Hepatocyte (in vitro differentiated cells): ENCODE measurements at regions not wholly inside any gene's neighbourhood (a gene's known extent, or its start where the extent isn't known, plus 50 kb on each side); places are given as distances from the start of the nearest gene placed in this dataset.
A peak's percentile ranks its signal among the peaks of the same experiment; 100 is the strongest.

Source experiments
- DNase-seq: peaks from one replicate; pipeline ENCODE4 v3.0.0-alpha.2; 2016; ENCODE audit warnings: low spot score
- H2AFZ ChIP-seq: fragments of 200-600 bp; sonication (generic); 2 replicates; pipeline ENCODE4 v1.6.0; 2016; ENCODE audit warnings: antibody characterized with exemption, mild to moderate bottlenecking
- H3K27ac ChIP-seq: fragments of 200-600 bp; sonication (generic); 2 replicates; pipeline ENCODE4 v1.5.1; 2016; ENCODE audit warnings: mild to moderate bottlenecking
- H3K27me3 ChIP-seq: fragments of 200-600 bp; sonication (generic); 2 replicates; pipeline ENCODE4 v1.6.1; 2016
- H3K36me3 ChIP-seq: fragments of 200-600 bp; sonication (generic); replicated peaks from 2 replicates; pipeline ENCODE4 v1.5.1; 2016; ENCODE audit warnings: low read depth; ENCODE audit not compliant: insufficient read depth
- H3K4me1 ChIP-seq: fragments of 200-600 bp; sonication (generic); 2 replicates; pipeline ENCODE4 v1.5.1; 2016; ENCODE audit warnings: mild to moderate bottlenecking, moderate library complexity; ENCODE audit not compliant: insufficient read depth
- H3K4me2 ChIP-seq: fragments of 200-600 bp; sonication (generic); 2 replicates; pipeline ENCODE4 v1.6.0; 2016
- H3K4me3 ChIP-seq: fragments of 200-600 bp; sonication (generic); 2 replicates; pipeline ENCODE4 v1.5.1; 2016; ENCODE audit warnings: mild to moderate bottlenecking
- H3K79me2 ChIP-seq: fragments of 200-600 bp; sonication (generic); 2 replicates; pipeline ENCODE4 v1.6.0; 2017; ENCODE audit warnings: mild to moderate bottlenecking
- H3K9me2 ChIP-seq: fragments of 200-600 bp; sonication (generic); replicated peaks from 2 replicates; pipeline ENCODE4 v1.6.0; 2017; ENCODE audit warnings: mild to moderate bottlenecking; ENCODE audit not compliant: insufficient read depth
- H3K9me3 ChIP-seq: fragments of 200-600 bp; sonication (generic); 2 replicates; pipeline ENCODE4 v1.5.1; 2016; ENCODE audit warnings: low read depth, mild to moderate bottlenecking
- H4K20me1 ChIP-seq: fragments of 200-600 bp; sonication (generic); 2 replicates; pipeline ENCODE4 v1.6.0; 2016; ENCODE audit warnings: mild to moderate bottlenecking; ENCODE audit not compliant: insufficient read depth, poor library complexity, severe bottlenecking
- CTCF ChIP-seq: fragments of 200-600 bp; sonication (generic); IDR thresholded peaks from 2 replicates; pipeline ENCODE4 v1.5.1; 2016; ENCODE audit warnings: antibody characterized with exemption, mild to moderate bottlenecking; ENCODE audit not compliant: poor library complexity
- EZH2 ChIP-seq: fragments of 200-600 bp; sonication (generic); IDR thresholded peaks from 2 replicates; pipeline ENCODE4 v1.6.1; 2016; ENCODE audit warnings: antibody characterized with exemption, mild to moderate bottlenecking, borderline replicate concordance
- EZH2phosphoT487 ChIP-seq: fragments of 200-600 bp; sonication (generic); IDR thresholded peaks from one replicate; pipeline ENCODE4 v1.6.1; 2018; ENCODE audit warnings: antibody characterized with exemption, mild to moderate bottlenecking, low read depth, moderate library complexity; ENCODE audit not compliant: unreplicated experiment, severe bottlenecking
- WGBS: methylation state at CpG from one replicate; pipeline ENCODE4 v1.1.6; 2016; ENCODE audit warnings: low lambda C conversion rate; ENCODE audit errors: missing lambda C conversion rate; 5-methylcytosine and 5-hydroxymethylcytosine counted together

- no peaks in the 10 kb centered on the region for H3K9me2 ChIP-seq
- no peaks in the 10 kb centered on the region for H3K79me2 ChIP-seq
- TF ChIP-seq EZH2 = no peak
- no peak for TF ChIP-seq CTCF
- TF ChIP-seq EZH2phosphoT487 = no peak
- WGBS = 73% methylated on average over 6 of the region's 6 CpGs
- no peaks in the 10 kb centered on the region for H3K9me3 ChIP-seq
- no peaks in the 10 kb centered on the region for H3K27me3 ChIP-seq
- no peak overlapping the region for H3K27ac ChIP-seq
- no peak overlapping the region for H3K4me2 ChIP-seq
- no peak overlapping the region for H2AFZ ChIP-seq
- H3K36me3 ChIP-seq = no peaks in the 10 kb centered on the region
- no peak overlapping the region for H3K4me3 ChIP-seq
- no peaks in the 10 kb centered on the region for H3K4me1 ChIP-seq
- H4K20me1 ChIP-seq = no peaks in the 10 kb centered on the region
- no peak for DNase-seq
Observed at GRCh38 chr5:44574678-44575077, 185.5 kb upstream of the FGF10 start.

- TF ChIP-seq EZH2phosphoT487 (no peak), EZH2 (no peak), CTCF (no peak)
- Histone ChIP-seq H3K4me3 (no peak overlapping the region), H3K36me3 (no peaks in the 10 kb centered on the region), H4K20me1 (no peaks in the 10 kb centered on the region), H3K4me1 (no peaks in the 10 kb centered on the region), H3K9me3 (no peaks in the 10 kb centered on the region), H3K27me3 (no peaks in the 10 kb centered on the region), H3K79me2 (no peaks in the 10 kb centered on the region), H3K4me2 (no peak overlapping the region), H3K9me2 (no peaks in the 10 kb centered on the region), H3K27ac (no peak overlapping the region), H2AFZ (no peak overlapping the region)
- 95% methylated on average over 1 of the region's 1 CpG for WGBS
- no peak for DNase-seq
Observed at GRCh38 chr5:44568519-44568918, 179.3 kb upstream of the FGF10 start.

- TF ChIP-seq EZH2 (no peak), CTCF (no peak), EZH2phosphoT487 (no peak)
- no peak overlapping the region for H2AFZ ChIP-seq
- H3K4me2 ChIP-seq = peak overlapping the region; percentile 17
- H3K27ac ChIP-seq = peak overlapping the region; percentile 7
- DNase-seq = peak; percentile 23
- H3K27me3 ChIP-seq = no peaks in the 10 kb centered on the region
- no peaks in the 10 kb centered on the region for H3K79me2 ChIP-seq
- no peaks in the 10 kb centered on the region for H3K9me2 ChIP-seq
- no peak overlapping the region for H3K4me3 ChIP-seq
- 23% methylated on average over 2 of the region's 2 CpGs for WGBS
- no peaks in the 10 kb centered on the region for H3K9me3 ChIP-seq
- no peaks in the 10 kb centered on the region for H3K4me1 ChIP-seq
- no peaks in the 10 kb centered on the region for H3K36me3 ChIP-seq
- no peaks in the 10 kb centered on the region for H4K20me1 ChIP-seq
Observed at GRCh38 chr5:44565902-44566301, 176.7 kb upstream of the FGF10 start.

- Histone ChIP-seq H2AFZ (no peak overlapping the region), H3K27me3 (no peaks in the 10 kb centered on the region), H3K4me2 (peak overlapping the region; percentile 17), H4K20me1 (no peaks in the 10 kb centered on the region), H3K79me2 (no peaks in the 10 kb centered on the region), H3K9me3 (no peaks in the 10 kb centered on the region), H3K4me1 (no peaks in the 10 kb centered on the region), H3K36me3 (no peaks in the 10 kb centered on the region), H3K27ac (peak overlapping the region; percentile 7), H3K9me2 (no peaks in the 10 kb centered on the region), H3K4me3 (no peak overlapping the region)
- TF ChIP-seq EZH2phosphoT487 (no peak), EZH2 (no peak), CTCF (no peak)
- no peak for DNase-seq
- 68% methylated on average over 1 of the region's 1 CpG for WGBS
Observed at GRCh38 chr5:44565360-44565759, 176.1 kb upstream of the FGF10 start.
